GM21526 (cell line): ENCODE measurements at regions not wholly inside any gene's neighbourhood (a gene's known extent, or its start where the extent isn't known, plus 50 kb on each side); places are given as distances from the start of the nearest gene placed in this dataset.
"Not testable (repeated sequence)": the region's sequence is repeated elsewhere in the genome, so short reads cannot be mapped to it uniquely, and the experiment has no call there.

Source experiments
- ATAC-seq: cut with Tn5 transposase; IDR thresholded peaks from one replicate; pipeline ENCODE4 v1.9.1; 2021; ENCODE audit warnings: moderate library complexity; ENCODE audit not compliant: unreplicated experiment, low FRiP score

GRCh38 chr5:103745353-103746065 lies 182.9 kb upstream of the NUDT12 start:
- no peak for ATAC-seq

GRCh38 chr5:103744159-103744558 lies 181.6 kb upstream of the NUDT12 start:
- ATAC-seq = no peak

- ATAC-seq = no peak
These were observed 180.8 kb upstream of the NUDT12 start for GRCh38 chr5:103743421-103743820.

- ATAC-seq = no peak
These were observed 179.4 kb upstream of the NUDT12 start for GRCh38 chr5:103741984-103742383.

- not testable (repeated sequence) for ATAC-seq
These were observed 173.8 kb upstream of the NUDT12 start for GRCh38 chr5:103736343-103736742.

GRCh38 chr5:103724271-103724670 lies 161.7 kb upstream of the NUDT12 start:
- ATAC-seq = no peak

- ATAC-seq = no peak
These were observed 158.6 kb upstream of the NUDT12 start for GRCh38 chr5:103721183-103721582.

GRCh38 chr5:103718108-103718507 lies 155.5 kb upstream of the NUDT12 start:
- no peak for ATAC-seq

GRCh38 chr5:103708601-103709000 lies 146.0 kb upstream of the NUDT12 start:
- ATAC-seq = no peak

GRCh38 chr5:103706939-103707682 lies 144.5 kb upstream of the NUDT12 start:
- ATAC-seq = no peak

GRCh38 chr5:103703617-103704016 lies 141.0 kb upstream of the NUDT12 start:
- ATAC-seq = no peak

GRCh38 chr5:103693517-103693916 lies 130.9 kb upstream of the NUDT12 start:
- no peak for ATAC-seq

GRCh38 chr5:103690676-103691075 lies 128.1 kb upstream of the NUDT12 start:
- ATAC-seq = no peak

- no peak for ATAC-seq
These were observed 117.3 kb upstream of the NUDT12 start for GRCh38 chr5:103679873-103680272.

GRCh38 chr5:103676198-103676597 lies 113.6 kb upstream of the NUDT12 start:
- ATAC-seq = not testable (repeated sequence)

GRCh38 chr5:103674739-103675138 lies 112.2 kb upstream of the NUDT12 start:
- no peak for ATAC-seq

GRCh38 chr5:103674251-103674650 lies 111.7 kb upstream of the NUDT12 start:
- no peak for ATAC-seq

- no peak for ATAC-seq
These were observed 107.0 kb upstream of the NUDT12 start for GRCh38 chr5:103669615-103670014.

GRCh38 chr5:103668281-103668680 lies 105.7 kb upstream of the NUDT12 start:
- no peak for ATAC-seq

GRCh38 chr5:103667068-103667467 lies 104.5 kb upstream of the NUDT12 start:
- no peak for ATAC-seq

- ATAC-seq = no peak
These were observed 94.7 kb upstream of the NUDT12 start for GRCh38 chr5:103657301-103657700.

GRCh38 chr5:103648086-103648485 lies 85.5 kb upstream of the NUDT12 start:
- no peak for ATAC-seq
